NCI-H1417 treated with DMSO at 0.1 percent for 48 hours (cell line): ENCODE measurements at regions not wholly inside any gene's neighbourhood (a gene's known extent, or its start where the extent isn't known, plus 50 kb on each side); places are given as distances from the start of the nearest gene placed in this dataset.
"Not testable (repeated sequence)": the region's sequence is repeated elsewhere in the genome, so short reads cannot be mapped to it uniquely, and the experiment has no call there.

Experiments
- DNase-seq: peaks from one replicate; lab custom pipeline; 2025; lab: John Stamatoyannopoulos, UW

- no peak for DNase-seq
These were observed 556.5 kb downstream of the GABRG2 start for GRCh38 chr5:162624110-162624509.

- DNase-seq, result no peak
These were observed 569.9 kb downstream of the GABRG2 start for GRCh38 chr5:162637481-162637880.

GRCh38 chr5:162638849-162639248 lies 571.3 kb downstream of the GABRG2 start:
- DNase-seq, result no peak

- DNase-seq, result no peak
These were observed 573.7 kb downstream of the GABRG2 start for GRCh38 chr5:162641142-162641813.

- no peak for DNase-seq
These were observed 587.3 kb downstream of the GABRG2 start for GRCh38 chr5:162654661-162655405.

GRCh38 chr5:162657076-162657475 lies 589.5 kb downstream of the GABRG2 start:
- no peak for DNase-seq

GRCh38 chr5:162664846-162665245 lies 597.3 kb downstream of the GABRG2 start:
- DNase-seq, result no peak

GRCh38 chr5:162668926-162669325 lies 601.4 kb downstream of the GABRG2 start:
- DNase-seq, result no peak

- DNase-seq, result no peak
These were observed 604.5 kb downstream of the GABRG2 start for GRCh38 chr5:162672061-162672460.

- DNase-seq, result no peak
These were observed 615.7 kb downstream of the GABRG2 start for GRCh38 chr5:162683284-162683683.

GRCh38 chr5:162684145-162684544 lies 616.6 kb downstream of the GABRG2 start:
- DNase-seq, result no peak

- no peak for DNase-seq
These were observed 617.7 kb downstream of the GABRG2 start for GRCh38 chr5:162685302-162685701.

- DNase-seq, result not testable (repeated sequence)
These were observed 628.7 kb downstream of the GABRG2 start for GRCh38 chr5:162696272-162696671.

- DNase-seq, result no peak
These were observed 631.8 kb downstream of the GABRG2 start for GRCh38 chr5:162699361-162699760.

- no peak for DNase-seq
These were observed 636.3 kb downstream of the GABRG2 start for GRCh38 chr5:162703914-162704313.

- no peak for DNase-seq
These were observed 643.7 kb downstream of the GABRG2 start for GRCh38 chr5:162711244-162711643.

- no peak for DNase-seq
These were observed 652.1 kb downstream of the GABRG2 start for GRCh38 chr5:162719720-162720119.

- DNase-seq, result no peak
These were observed 653.6 kb downstream of the GABRG2 start for GRCh38 chr5:162721125-162721524.

- no peak for DNase-seq
These were observed 684.8 kb upstream of the CCNG1 start for GRCh38 chr5:162752612-162753011.

GRCh38 chr5:162762119-162762518 lies 675.3 kb upstream of the CCNG1 start:
- DNase-seq, result no peak

- no peak for DNase-seq
These were observed 668.4 kb upstream of the CCNG1 start for GRCh38 chr5:162769019-162769418.

GRCh38 chr5:162785673-162786072 lies 651.7 kb upstream of the CCNG1 start:
- no peak for DNase-seq

- DNase-seq, result no peak
These were observed 651.2 kb upstream of the CCNG1 start for GRCh38 chr5:162786234-162786633.

- DNase-seq, result no peak
These were observed 640.9 kb upstream of the CCNG1 start for GRCh38 chr5:162796507-162796906.
